Smooth muscle cell (in vitro differentiated cells): ENCODE measurements at regions not wholly inside any gene's neighbourhood (a gene's known extent, or its start where the extent isn't known, plus 50 kb on each side); places are given as distances from the start of the nearest gene placed in this dataset.

Experiments
- DNase-seq: peaks from one replicate; lab custom pipeline; 2025; ENCODE audit not compliant: unreplicated experiment; lab: John Stamatoyannopoulos, UW
- H2AFZ ChIP-seq: fragments of 200-600 bp; sonication (generic); 2 replicates; pipeline ENCODE4 v1.6.0; 2016; ENCODE audit warnings: antibody characterized with exemption, low read depth, mild to moderate bottlenecking
- H3F3A ChIP-seq: fragments of 200-600 bp; sonication (generic); 2 replicates; pipeline ENCODE4 v1.6.0; 2017; ENCODE audit warnings: antibody characterized with exemption, low read depth
- H3K27ac ChIP-seq: fragments of 200-600 bp; sonication (generic); 2 replicates; pipeline ENCODE4 v1.5.1; 2016; ENCODE audit warnings: low read depth, mild to moderate bottlenecking
- H3K27me3 ChIP-seq: fragments of 200-600 bp; sonication (generic); 2 replicates; pipeline ENCODE4 v1.6.1; 2016; ENCODE audit warnings: low read depth, mild to moderate bottlenecking
- H3K36me3 ChIP-seq: fragments of 200-600 bp; sonication (generic); 2 replicates; pipeline ENCODE4 v1.5.1; 2016; ENCODE audit warnings: low read depth
- H3K4me1 ChIP-seq: fragments of 200-600 bp; sonication (generic); 2 replicates; pipeline ENCODE4 v1.5.1; 2016; ENCODE audit warnings: low read depth
- H3K4me2 ChIP-seq: fragments of 200-600 bp; sonication (generic); 2 replicates; pipeline ENCODE4 v1.6.0; 2016; ENCODE audit warnings: mild to moderate bottlenecking
- H3K4me3 ChIP-seq: fragments of 200-600 bp; sonication (generic); 2 replicates; pipeline ENCODE4 v1.5.1; 2016; ENCODE audit warnings: mild to moderate bottlenecking
- H3K79me2 ChIP-seq: fragments of 200-600 bp; sonication (generic); 2 replicates; pipeline ENCODE4 v1.6.0; 2016; ENCODE audit warnings: low read depth, mild to moderate bottlenecking
- H3K9ac ChIP-seq: fragments of 200-600 bp; sonication (generic); 2 replicates; pipeline ENCODE4 v1.6.0; 2016; ENCODE audit warnings: low read depth
- H3K9me3 ChIP-seq: fragments of 200-600 bp; sonication (generic); replicated peaks from 2 replicates; pipeline ENCODE4 v1.5.1; 2016; ENCODE audit warnings: low read depth
- H4K20me1 ChIP-seq: fragments of 200-600 bp; sonication (generic); 2 replicates; pipeline ENCODE4 v1.6.0; 2016; ENCODE audit warnings: low read depth
- CTCF ChIP-seq: fragments of 200-600 bp; sonication (generic); IDR thresholded peaks from 2 replicates; pipeline ENCODE4 v1.5.1; 2017; ENCODE audit warnings: borderline replicate concordance, mild to moderate bottlenecking, antibody characterized with exemption; ENCODE audit not compliant: insufficient read depth, poor library complexity, severe bottlenecking
- WGBS: methylation state at CpG from one replicate; pipeline ENCODE4 v1.1.7; 2016; ENCODE audit warnings: low lambda C conversion rate; 5-methylcytosine and 5-hydroxymethylcytosine counted together

- Histone ChIP-seq H3K36me3 (no peaks in the 10 kb centered on the region), H3K4me3 (no peak overlapping the region), H3K27ac (no peak overlapping the region), H3K9me3 (no peaks in the 10 kb centered on the region), H3K79me2 (no peaks in the 10 kb centered on the region), H3K4me1 (no peaks in the 10 kb centered on the region), H3K27me3 (peaks cover 29% of the 10 kb centered on the region), H3K4me2 (no peak overlapping the region), H2AFZ (no peak overlapping the region), H3K9ac (no peak overlapping the region), H4K20me1 (no peaks in the 10 kb centered on the region), H3F3A (no peaks in the 10 kb centered on the region)
- TF ChIP-seq CTCF, result no peak
- no peak for DNase-seq
- 76% methylated on average over 8 of the region's 8 CpGs for WGBS
Measured at GRCh38 chr7:67618556-67619162, 622.0 kb downstream of the TYW1 start.

- no peak overlapping the region for H2AFZ ChIP-seq
- H3K4me3 ChIP-seq, result no peak overlapping the region
- H3K36me3 ChIP-seq, result no peaks in the 10 kb centered on the region
- TF ChIP-seq CTCF, result peak; percentile 10
- no peaks in the 10 kb centered on the region for H3K79me2 ChIP-seq
- peaks cover 34% of the 10 kb centered on the region for H3K27me3 ChIP-seq
- H3K27ac ChIP-seq, result no peak overlapping the region
- no peaks in the 10 kb centered on the region for H4K20me1 ChIP-seq
- 33% methylated on average over 11 of the region's 11 CpGs for WGBS
- H3F3A ChIP-seq, result no peaks in the 10 kb centered on the region
- H3K4me2 ChIP-seq, result no peak overlapping the region
- no peaks in the 10 kb centered on the region for H3K4me1 ChIP-seq
- no peak overlapping the region for H3K9ac ChIP-seq
- H3K9me3 ChIP-seq, result no peaks in the 10 kb centered on the region
- no peak for DNase-seq
Measured at GRCh38 chr7:67619175-67619574, 622.5 kb downstream of the TYW1 start.

GRCh38 chr7:67620216-67620933 lies 623.7 kb downstream of the TYW1 start:
- Histone ChIP-seq H4K20me1 (no peaks in the 10 kb centered on the region), H3K4me1 (no peaks in the 10 kb centered on the region), H3F3A (no peaks in the 10 kb centered on the region), H3K36me3 (no peaks in the 10 kb centered on the region), H3K9me3 (no peaks in the 10 kb centered on the region), H3K27me3 (peaks cover 39% of the 10 kb centered on the region), H3K4me2 (no peak overlapping the region), H3K4me3 (no peak overlapping the region), H3K27ac (no peak overlapping the region), H3K9ac (no peak overlapping the region), H3K79me2 (no peaks in the 10 kb centered on the region), H2AFZ (no peak overlapping the region)
- no peak for DNase-seq
- TF ChIP-seq CTCF, result no peak
- 75% methylated on average over 12 of the region's 12 CpGs for WGBS

- Histone ChIP-seq H3K4me2 (no peak overlapping the region), H3K4me3 (no peak overlapping the region), H2AFZ (no peak overlapping the region), H3K36me3 (no peaks in the 10 kb centered on the region), H3K27me3 (peaks cover 36% of the 10 kb centered on the region), H3K79me2 (no peaks in the 10 kb centered on the region), H3K9ac (no peak overlapping the region), H3K9me3 (no peaks in the 10 kb centered on the region), H4K20me1 (no peaks in the 10 kb centered on the region), H3K4me1 (no peaks in the 10 kb centered on the region), H3F3A (no peaks in the 10 kb centered on the region), H3K27ac (no peak overlapping the region)
- TF ChIP-seq CTCF, result no peak
- DNase-seq, result no peak
- WGBS, result 56% methylated on average over 3 of the region's 3 CpGs
Measured at GRCh38 chr7:67621704-67622103, 625.1 kb downstream of the TYW1 start.
